Cardiac fibroblast (primary cell): ENCODE measurements at regions not wholly inside any gene's neighbourhood (a gene's known extent, or its start where the extent isn't known, plus 50 kb on each side); places are given as distances from the start of the nearest gene placed in this dataset.

ENCODE experiments used
- DNase-seq, 2 donors: peaks; one replicate each; pipeline versions ENCODE4 v3.0.0 to v3.0.0-alpha.2; 2010; ENCODE audit warnings: low read depth in 2 of 2
- H3K4me3 ChIP-seq, 2 donors: replicated peaks in 1 of 2; 1 replicate in 1 of 2; 2 replicates in 1 of 2; pipeline ENCODE4 v1.5.1; 2011; ENCODE audit warnings: low read depth in 2 of 2, low read length in 2 of 2, mild to moderate bottlenecking in 2 of 2, moderate library complexity in 1 of 2
- CTCF ChIP-seq: IDR thresholded peaks from one replicate; pipeline ENCODE4 v1.5.1; 2011; ENCODE audit warnings: low read depth, mild to moderate bottlenecking, low read length, inconsistent platforms

- no peak for TF ChIP-seq CTCF
- no peak for DNase-seq
- no peak overlapping the region for H3K4me3 ChIP-seq
These were observed 179.7 kb upstream of the MTNR1B start for GRCh38 chr11:92789761-92790160.

GRCh38 chr11:92790366-92790765 lies 179.1 kb upstream of the MTNR1B start:
- no peak for TF ChIP-seq CTCF
- no peak for DNase-seq
- H3K4me3 ChIP-seq = no peak overlapping the region

DNA sequence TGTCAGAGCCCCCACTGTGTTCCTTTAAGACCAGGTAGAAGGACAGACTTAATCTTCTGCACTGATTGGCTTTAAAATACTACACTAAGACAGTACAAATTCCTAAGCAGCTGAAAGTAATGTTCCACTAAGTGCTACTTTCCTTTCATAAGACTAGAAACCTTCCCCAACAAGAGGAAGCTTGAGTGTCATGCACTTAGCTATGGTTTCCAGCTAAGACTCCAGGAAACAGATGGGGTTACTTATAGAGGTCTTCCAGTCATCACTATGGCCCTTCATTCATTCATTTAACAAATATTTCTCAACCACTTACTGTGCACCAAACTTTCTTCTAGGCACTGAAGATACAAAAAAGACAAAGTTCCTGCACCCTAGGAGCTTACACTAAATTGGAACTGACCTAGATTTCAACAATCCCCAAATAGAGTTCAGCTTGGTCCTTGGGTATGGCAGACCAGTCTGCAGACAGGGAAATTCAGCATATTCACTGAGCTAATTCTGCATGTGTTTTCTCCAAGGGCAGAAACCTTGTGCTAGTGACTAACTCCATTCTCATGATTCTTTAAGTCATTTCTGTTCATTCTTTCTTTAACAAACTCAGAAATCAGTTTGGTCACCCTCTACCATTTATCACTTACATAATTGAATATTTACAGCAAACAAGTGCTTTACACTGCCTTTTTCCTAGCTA lies 178.4 kb upstream of the MTNR1B start:
- no peak for DNase-seq
- no peak overlapping the region for H3K4me3 ChIP-seq
- TF ChIP-seq CTCF = no peak

DNA sequence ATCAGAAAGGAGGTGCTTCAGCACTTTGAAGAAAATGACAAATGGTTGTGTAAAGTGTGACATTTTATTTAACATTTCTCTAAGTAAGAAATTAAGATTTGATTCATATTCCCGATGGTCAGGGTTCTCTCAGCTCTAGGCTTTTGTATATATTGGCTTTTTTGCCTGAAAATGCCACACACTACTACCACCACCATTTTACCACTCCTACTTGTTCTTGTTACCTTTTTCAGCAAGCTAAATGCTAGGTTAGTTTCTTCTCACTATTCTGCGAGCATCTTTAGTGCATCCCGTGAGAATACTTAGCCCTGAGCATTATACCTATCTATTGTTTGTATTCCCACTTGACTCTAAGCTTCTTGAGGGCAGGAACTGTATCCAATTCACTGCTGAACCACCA lies 177.6 kb upstream of the MTNR1B start:
- TF ChIP-seq CTCF = no peak
- no peak for DNase-seq
- H3K4me3 ChIP-seq = no peak overlapping the region

DNA sequence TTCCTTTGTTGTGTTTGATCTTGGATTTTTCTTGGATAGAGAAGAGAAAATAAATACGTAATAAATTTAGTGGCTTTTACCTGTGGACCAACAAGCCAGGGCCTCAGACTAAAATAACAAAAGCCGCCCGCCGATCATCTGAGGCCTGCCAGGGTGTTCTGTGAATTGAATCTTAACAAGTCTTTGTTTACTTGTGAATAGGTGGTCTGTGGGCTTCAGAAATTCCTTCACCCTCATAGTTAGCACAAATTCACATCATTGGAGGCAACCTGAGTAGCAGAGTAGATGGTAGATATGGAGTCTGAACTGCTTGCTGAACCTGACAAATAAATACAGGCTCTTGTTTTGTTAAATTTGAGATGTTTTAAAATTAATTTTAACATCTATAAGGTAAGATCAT lies 176.3 kb upstream of the MTNR1B start:
- DNase-seq = no peak
- TF ChIP-seq CTCF = no peak
- H3K4me3 ChIP-seq = no peak overlapping the region

- no peak for DNase-seq
- no peak for TF ChIP-seq CTCF
- H3K4me3 ChIP-seq = no peak overlapping the region
These were observed 174.7 kb upstream of the MTNR1B start for GRCh38 chr11:92794783-92795182.

DNA sequence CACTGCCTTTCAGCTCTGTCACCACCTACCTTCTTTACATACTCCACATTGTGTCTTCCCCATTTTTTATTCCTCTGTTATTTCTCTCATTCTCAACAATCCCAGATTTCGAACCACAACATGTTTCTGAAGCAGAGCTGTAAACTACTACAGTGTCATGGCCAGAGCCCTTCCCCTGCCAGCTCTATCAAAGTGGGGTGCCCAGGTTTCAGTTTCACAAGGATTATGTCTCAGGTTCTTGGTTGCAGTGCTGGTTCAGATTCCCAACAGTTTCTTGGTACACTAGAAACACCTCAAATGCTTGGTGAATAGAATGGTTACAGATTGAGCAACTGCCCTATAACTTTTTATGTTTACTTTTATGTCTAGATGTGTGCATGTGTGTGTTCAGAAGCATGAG lies 172.7 kb upstream of the MTNR1B start:
- TF ChIP-seq CTCF = no peak
- H3K4me3 ChIP-seq = no peak overlapping the region
- no peak for DNase-seq
